Skin epidermis (tissue), 12 donors: ENCODE measurements at regions not wholly inside any gene's neighbourhood (a gene's known extent, or its start where the extent isn't known, plus 50 kb on each side); places are given as distances from the start of the nearest gene placed in this dataset.
"Not testable (repeated sequence)": the region's sequence is repeated elsewhere in the genome, so short reads cannot be mapped to it uniquely, and the experiment has no call there.

Experiments used
- H3K27ac ChIP-seq, 21 experiments: fragments of 200-600 bp; sonication (generic) in 11 of 21; one replicate each; pipeline ENCODE4 v1.5.0; 2020; ENCODE audit warnings: mild to moderate bottlenecking in 3 of 21, inconsistent platforms in 2 of 21, moderate library complexity in 2 of 21
- H3K4me3 ChIP-seq, 7 experiments: fragments of 200-600 bp; sonication (generic) in 2 of 7; one replicate each; pipeline ENCODE4 v1.5.0; 2020; ENCODE audit warnings: inconsistent platforms in 2 of 7, mild to moderate bottlenecking in 2 of 7, moderate library complexity in 1 of 7

DNA sequence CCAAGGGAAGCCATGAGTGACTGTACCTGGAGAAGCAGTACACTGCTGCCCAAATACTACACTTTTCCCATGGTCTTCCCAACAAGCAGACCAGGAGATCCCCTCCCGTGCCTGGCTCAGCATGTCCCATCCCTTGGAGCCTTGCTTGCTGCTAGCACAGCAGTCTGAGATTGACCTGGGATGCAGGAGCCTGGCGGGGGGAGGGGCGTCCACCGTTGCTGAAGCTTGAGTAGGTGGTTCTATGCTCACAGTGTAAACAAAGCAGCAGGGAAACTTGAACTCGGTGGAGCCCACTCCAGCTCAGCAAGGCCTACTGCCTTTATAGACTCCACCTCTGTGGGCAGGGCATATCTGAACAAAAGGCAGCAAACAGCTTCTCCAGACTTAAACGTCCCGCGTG, 372.0 kb downstream of the TAF11L14 start:
- not testable (repeated sequence) for H3K27ac ChIP-seq, H3K4me3 ChIP-seq

DNA sequence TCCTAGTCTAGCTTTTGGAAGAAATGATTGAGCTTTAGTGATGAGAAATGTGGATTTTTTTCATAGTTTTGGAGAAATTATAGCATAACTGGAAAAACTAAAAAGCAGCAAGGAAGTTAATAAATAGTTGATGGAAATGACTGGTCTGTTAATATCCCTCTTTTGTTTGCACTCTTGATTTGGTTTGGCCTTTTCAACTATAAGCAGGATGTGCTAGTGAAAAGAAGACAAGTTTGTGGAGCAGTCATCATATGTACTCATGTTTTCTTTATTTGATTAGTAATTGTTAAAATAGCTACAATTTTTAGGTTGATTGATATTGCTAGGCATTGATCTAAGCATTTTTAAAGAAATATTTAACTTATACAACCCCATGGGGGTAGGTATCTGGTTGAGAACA, 374.7 kb downstream of the TAF11L14 start:
- H3K4me3 ChIP-seq = no peak overlapping the region

DNA sequence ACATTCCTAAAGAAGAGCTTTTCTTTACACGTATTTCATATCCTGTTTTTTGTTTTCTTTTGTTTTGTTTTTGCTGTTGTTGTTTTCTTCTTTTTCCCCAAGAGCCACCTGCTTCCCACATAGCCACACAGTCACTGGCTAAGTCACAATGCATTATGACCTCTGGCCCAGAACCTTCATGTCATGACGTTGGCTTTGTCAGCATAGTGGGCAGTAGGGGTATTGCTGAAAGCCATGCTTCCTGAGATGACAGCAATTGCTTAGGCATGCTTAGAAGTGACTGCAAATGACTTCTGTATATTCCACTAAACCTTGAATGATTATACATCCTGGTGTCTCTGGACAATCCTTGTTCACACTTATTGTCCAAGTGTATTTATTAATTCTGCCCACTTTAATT, 375.8 kb downstream of the TAF11L14 start:
- H3K4me3 ChIP-seq = no peak overlapping the region
- H3K27ac ChIP-seq = no peak overlapping the region

More for the DNA sequence above, 374.7 kb downstream of the TAF11L14 start:
- H3K27ac ChIP-seq = no peak overlapping the region

DNA sequence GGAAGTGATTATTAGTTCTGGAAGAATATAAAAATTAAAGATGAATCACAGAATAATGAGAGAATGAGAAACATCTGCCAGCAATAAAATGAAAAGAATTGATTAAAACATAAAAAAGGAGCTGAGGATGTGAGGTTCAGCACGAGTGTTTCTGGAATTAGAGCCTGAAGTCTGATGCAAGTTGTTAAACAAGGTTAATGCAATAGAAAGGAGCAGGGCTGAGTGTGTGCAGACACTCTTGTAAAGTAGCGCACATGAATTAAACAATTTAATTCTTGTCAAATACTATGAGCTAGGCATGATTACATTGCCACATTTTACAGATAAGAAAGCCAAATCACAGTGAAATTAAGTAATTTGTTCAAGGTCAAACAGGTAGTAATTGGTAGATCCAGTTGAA, 384.2 kb downstream of the TAF11L14 start:
- Histone ChIP-seq H3K4me3 (no peak overlapping the region), H3K27ac (no peak overlapping the region)

DNA sequence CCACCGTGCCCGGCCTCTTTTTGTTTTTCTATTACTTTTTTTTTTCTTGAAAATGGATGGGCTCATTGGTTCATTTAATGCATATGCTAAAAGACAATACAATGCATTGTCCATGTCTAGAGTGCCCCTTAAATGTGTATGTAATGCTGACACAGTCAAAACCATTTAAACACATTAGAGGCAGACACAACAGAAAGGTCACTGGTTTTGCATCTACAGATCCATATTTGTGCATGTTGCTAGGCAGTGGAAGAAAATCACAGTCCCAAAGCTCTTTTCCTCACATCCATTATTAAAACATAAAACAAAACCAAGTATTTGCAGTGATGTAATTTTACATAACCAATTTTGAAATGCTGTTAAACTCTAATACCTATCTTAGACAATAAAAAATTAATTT, 389.0 kb downstream of the TAF11L14 start:
- no peak overlapping the region for H3K27ac ChIP-seq
- H3K4me3 ChIP-seq = no peak overlapping the region

DNA sequence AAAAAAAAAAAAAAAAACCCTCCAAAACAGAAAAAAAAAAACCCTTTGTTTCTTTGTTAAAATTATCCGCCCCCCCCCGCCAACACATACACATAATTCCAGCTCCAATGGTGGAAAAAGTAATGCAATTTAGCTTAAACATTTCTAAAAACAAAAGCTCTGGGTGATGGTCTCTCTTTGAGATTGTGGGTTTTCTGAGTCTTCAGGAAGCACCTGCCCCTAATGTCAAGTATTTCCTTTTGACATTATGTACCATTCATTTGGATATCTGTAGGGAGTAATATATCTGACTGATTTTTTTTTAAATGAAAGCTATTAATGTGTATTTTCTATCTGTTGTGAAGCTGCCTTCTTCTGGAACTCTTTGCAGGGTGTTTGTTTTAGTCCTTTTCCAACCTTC, 389.7 kb downstream of the TAF11L14 start:
- H3K27ac ChIP-seq = no peak overlapping the region
- no peak overlapping the region for H3K4me3 ChIP-seq

DNA sequence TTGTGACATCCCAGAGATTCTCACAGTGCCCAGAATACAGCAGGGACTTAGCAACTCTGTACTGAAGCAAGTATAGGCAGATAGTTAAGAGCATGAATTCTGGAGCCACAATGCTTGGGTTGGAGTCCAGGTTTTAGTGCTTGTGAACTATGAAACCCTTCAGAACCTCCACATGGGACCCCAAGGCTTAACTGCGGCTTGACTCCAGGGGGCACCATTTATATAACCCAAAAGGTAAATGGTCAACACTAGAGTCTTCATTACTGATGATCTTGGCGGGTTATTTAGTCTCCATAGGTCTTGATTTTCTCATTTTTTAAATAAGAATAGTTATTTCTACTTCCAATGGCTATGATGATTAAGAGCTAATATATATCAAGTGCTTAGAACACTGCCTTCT, 390.3 kb downstream of the TAF11L14 start:
- Histone ChIP-seq H3K27ac (no peak overlapping the region), H3K4me3 (no peak overlapping the region)

DNA sequence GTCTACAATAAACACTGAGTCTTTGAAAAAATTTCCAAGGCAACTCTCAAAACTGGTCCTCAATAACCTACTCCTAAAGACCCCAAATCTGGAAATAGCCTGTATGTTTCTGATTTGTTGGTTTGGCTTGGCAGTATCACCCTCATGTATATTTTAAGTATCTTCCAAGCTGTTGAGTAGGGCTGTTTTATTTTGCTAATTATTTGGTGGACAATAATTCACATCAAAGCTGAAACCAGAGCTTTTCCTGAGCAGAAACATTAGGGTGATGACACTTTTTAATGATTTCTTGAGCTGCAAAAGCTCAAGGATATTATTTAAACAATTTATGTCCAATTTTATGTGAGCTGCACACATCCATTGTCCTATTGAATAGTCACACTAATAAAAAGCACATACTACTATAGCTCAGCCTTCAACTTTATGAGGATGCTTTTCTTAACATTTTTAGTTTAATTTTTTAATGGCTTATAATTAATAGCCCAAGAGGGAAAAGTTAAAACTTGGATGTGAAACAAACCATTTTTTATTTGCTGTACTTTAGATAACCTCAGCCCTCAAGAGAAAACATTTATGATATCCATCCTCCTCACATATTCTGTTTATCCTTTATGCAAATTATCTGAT, 393.1 kb downstream of the TAF11L14 start:
- no peak overlapping the region for H3K4me3 ChIP-seq
- no peak overlapping the region for H3K27ac ChIP-seq

DNA sequence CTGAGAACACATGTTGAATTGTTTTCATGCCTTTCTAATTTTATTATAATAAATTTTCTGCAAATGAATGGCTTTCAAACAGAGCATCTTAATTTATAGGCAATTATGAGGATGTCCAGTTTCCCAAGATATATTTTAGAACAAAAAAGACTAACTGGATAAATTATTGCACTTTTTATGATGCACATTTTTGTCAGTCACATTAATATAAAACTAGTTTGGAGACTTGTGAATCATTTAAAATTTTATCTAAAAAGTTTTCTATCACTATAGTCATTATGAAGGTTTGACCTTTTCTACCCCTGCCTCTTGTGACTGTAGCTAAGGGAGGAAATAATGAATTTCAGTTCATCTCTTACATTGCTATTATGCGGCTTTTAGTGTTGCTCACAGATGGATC, 393.8 kb downstream of the TAF11L14 start:
- no peak overlapping the region for H3K27ac ChIP-seq
- H3K4me3 ChIP-seq = no peak overlapping the region

DNA sequence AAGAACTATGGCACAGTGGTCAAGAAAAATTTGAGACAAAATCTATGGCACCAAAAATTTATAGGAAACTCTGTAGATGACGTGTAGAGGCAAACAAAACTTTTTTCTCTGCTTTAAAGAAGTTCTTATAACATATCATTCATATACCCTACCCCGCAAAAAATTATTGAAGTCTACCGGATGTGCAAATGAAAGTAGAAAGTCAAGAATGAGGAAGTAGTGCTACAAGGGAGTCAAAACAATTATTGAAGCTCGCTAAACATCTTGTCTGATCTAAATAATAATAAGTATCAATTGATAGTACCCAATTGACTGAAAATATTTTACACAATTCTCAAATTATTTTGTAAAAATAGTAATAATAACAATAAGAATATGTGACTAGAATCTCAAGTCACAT, 398.5 kb downstream of the TAF11L14 start:
- Histone ChIP-seq H3K4me3 (no peak overlapping the region), H3K27ac (no peak overlapping the region)

DNA sequence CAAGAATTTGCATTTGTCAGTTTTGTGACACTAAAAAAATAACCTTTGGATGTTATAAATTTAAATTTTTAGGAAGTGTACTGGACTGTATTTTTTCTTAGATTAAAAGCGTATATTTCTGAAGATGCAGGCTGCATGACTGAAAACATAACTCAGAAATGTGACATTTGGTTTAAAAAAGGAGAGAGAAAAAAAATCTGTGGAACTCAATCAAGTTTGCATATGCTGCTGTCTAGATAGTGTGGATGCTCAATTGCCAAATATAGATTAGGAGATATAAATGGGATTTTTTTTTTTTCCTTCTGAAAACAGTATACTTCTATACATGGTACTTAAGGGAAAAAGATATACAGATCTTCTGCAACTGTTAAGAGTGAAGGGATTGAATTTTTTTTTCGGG, 402.3 kb downstream of the TAF11L14 start:
- H3K4me3 ChIP-seq = no peak overlapping the region
- H3K27ac ChIP-seq = no peak overlapping the region

DNA sequence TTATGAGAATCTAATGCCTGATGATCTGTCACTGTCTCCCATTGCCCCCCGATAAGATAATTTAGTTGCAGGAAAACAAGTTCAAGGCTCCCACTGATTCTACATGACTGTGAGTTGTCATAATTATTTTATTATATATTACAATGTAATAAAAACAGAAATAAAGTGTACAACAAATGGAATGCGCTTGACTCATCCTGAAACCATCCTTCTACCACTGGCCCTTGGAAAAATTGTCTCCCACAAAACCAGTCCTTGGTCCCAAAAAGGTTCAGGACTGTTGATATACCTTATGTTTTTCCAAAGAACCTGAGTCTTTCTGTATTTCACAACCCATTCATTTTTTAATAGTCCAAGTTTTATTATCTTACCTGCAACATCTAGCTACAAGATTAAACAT, 403.5 kb downstream of the TAF11L14 start:
- H3K27ac ChIP-seq = no peak overlapping the region
- H3K4me3 ChIP-seq = no peak overlapping the region

DNA sequence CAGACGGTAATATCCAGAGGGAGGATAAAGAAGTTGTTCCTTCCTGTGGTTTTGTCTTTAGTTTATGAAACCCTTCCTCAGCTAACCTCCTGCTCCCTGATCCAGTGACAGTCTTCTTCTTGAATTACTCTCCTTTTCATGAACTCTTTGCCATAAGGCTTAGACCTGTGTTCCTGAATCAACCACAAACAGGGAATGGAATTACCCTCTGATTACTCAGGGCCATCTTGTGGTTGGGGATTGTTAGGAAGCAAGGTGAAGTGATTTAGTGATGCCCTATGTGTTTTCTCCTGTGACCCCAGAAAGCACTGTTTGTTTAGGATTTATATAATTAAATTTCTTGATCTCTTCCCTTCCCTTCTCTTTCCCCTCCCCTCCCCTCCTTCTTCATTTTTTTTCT, 409.1 kb downstream of the TAF11L14 start:
- no peak overlapping the region for H3K27ac ChIP-seq
- no peak overlapping the region for H3K4me3 ChIP-seq

DNA sequence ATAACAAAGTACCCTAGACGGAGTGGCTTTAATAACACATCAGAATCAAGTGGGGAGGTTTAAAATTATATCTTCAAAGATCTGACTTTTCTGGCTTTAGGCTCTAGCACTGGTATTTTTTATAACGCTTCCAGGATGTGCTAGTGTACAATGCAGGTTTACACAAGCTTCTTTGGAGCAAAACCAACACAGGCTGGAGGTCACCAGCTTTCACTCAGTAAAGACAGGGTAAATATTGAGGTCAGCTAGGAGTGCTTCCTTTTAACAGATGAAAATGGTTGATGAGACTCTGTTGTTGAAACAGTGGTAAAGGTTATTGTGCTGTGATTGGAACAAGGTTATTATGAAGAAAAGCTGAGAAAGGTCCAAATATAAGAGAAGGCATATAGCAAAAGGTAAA, 414.2 kb downstream of the TAF11L14 start:
- H3K27ac ChIP-seq = no peak overlapping the region
- H3K4me3 ChIP-seq = no peak overlapping the region

DNA sequence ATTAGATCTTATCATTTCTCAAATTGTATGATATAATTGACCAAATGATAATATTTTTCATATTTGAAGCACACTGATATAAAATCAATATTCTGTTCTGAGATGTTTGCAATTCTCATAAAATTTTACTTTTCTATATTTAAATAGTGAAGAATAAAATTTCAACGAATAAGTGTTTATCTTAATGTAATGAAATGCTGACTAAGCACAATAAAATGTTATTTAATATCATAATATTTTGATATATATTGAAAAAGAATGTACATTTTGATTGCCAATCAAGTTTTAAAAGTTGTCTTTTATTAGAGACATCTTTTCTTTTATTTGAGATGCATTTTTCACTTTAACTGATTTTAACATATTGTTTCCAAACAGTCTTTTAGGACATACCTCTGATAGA, 416.1 kb downstream of the TAF11L14 start:
- Histone ChIP-seq H3K4me3 (no peak overlapping the region), H3K27ac (no peak overlapping the region)

DNA sequence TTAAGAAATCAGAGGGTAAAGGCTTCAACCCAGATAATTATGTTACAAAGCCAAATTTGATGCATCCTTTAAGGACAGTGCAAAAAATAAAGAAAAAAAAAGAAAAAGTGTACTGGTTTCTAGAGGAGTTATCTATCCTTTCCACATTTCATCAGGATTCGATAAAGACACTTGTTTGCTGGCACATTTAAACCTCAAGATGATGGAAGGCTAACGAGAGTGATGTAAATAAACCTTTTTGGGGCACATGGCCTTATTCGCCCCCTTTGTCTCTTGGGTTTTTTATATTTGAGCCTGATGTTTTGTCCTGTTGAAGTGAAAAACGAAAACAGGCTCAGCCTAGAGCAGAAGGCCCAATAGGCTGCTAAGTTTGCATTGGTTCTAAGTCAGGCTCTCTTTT, 416.5 kb downstream of the TAF11L14 start:
- Histone ChIP-seq H3K4me3 (no peak overlapping the region), H3K27ac (no peak overlapping the region)

DNA sequence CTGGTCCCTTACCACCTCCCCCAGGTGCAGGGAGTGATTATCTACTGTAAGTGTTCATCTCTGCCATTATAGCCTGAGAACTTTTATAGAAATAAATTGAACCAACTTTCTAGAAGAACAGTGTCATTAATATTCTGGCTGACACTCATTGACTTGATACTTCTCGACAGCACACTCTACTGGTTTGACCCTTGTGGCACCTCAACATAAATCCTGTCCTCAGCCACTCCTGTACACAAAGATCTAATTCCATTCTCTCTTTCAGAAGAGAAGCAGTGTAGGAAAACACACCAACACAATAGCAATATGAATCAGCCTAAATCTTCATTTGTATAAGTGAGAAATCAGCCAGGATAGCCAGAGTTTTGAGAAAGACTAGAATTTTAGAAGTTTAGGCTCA, 417.7 kb downstream of the TAF11L14 start:
- no peak overlapping the region for H3K27ac ChIP-seq
- H3K4me3 ChIP-seq = no peak overlapping the region

DNA sequence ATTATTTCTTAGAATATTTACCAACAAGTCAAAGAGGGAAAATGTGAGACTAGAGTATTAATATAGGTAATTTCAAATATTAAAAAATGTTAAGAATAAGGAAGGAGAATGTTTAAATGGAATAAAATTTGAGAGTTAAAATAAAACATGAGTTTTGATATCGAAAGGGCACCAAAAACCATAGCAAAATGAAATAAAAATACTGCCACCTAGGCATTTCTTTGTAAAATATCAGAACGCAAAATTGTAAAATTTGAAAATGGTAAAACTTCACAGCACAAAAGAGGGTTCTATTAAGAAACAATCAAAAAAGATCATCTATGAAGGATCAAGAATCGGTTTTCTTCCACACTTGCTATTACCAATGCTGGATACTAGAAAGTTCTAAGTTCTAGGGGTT, 418.3 kb downstream of the TAF11L14 start:
- H3K27ac ChIP-seq = no peak overlapping the region

DNA sequence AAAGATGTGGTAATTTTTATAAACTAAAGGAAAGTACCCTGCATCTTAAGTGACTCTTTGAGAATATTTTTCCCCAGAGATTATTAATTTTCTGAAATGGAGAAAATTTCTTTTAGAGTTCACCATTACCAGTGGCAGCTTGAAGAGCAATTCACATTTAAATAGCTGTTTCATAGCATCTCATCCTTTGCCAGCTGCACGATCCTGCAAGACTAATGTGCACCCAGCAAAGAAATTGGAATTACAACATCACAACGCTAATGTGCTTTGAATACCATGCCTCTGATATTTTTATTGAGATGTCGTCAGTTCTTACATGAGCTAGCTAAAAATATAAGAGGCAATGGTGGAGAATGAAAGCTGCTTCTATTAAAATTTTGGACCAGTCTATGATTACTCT, 423.5 kb downstream of the TAF11L14 start:
- no peak overlapping the region for H3K27ac ChIP-seq
- no peak overlapping the region for H3K4me3 ChIP-seq

More for the DNA sequence above, 418.3 kb downstream of the TAF11L14 start:
- no peak overlapping the region for H3K4me3 ChIP-seq

DNA sequence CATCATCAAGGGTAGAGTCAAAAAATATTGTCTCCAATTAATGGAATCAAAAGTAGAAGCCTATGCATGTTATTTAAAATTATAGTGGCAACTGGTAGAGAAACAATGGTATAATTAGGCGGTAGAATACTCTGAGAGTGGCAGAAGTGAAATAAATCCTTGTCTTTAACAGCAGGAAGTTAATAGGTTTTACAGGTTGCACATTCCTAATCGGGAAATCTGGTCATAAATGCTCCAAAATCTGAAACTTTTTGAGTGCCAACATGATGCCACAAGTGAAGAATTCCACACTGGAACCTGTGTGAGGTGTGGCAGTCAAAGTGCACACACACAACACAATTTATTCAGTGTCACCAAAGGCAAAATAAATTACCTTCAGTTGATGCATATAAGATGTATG, 433.4 kb downstream of the TAF11L14 start:
- Histone ChIP-seq H3K4me3 (no peak overlapping the region), H3K27ac (no peak overlapping the region)

DNA sequence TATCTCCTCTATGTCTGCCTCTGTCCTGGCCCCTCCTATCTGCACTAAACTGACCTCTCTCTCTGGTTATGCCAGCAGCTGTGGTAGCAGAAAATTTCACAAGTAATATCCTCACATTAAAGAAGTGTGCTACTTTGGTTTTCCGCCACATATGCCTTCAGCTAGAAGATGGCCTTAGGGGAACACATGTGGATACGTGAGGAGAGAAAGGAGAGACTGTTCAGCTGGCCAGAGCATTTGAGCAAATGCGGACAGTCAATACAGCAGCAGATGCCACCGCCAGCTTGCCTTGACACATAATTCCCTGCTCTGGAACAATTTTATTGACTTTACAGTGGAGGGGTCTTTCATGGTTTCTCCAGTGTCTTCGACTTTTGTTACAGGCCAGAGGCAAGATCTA, 434.6 kb downstream of the TAF11L14 start:
- no peak overlapping the region for H3K4me3 ChIP-seq
- H3K27ac ChIP-seq = no peak overlapping the region

DNA sequence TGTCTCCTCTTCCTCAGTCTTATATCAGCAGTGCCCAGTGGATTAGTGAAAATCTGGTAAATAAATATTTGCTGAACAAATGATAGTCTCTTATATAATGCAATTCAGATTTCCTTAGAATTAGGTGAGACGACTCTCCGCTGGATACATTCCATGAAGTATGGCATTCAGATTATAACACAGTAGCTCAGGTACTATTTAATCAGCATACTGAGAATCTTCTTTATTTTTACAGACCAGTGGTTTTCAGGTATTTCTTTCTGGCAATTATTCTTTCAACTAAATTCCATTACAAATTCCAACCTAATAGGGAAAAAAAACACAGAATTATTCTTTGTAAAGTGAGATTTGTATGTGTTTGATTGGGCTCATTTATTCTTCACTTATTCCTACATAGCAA, 435.5 kb downstream of the TAF11L14 start:
- Histone ChIP-seq H3K4me3 (no peak overlapping the region), H3K27ac (no peak overlapping the region)

DNA sequence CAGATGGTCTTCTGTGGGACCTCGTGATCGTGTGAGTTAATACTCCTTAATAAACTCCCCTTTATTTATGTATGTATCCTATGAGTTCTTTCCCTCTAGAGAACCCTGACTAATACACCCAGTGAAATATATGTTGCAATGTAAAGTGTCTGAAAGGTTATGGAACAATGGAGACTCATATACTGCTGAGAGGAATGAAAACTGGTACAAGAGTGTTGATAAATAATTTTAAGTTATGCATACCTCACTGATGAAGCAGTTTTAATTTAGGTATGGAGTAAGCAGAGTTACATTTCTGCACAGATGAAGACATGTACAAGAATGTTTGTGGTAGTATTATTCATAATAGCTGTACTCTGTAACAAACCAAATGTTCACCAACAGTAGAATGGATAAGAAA, 438.3 kb downstream of the TAF11L14 start:
- Histone ChIP-seq H3K4me3 (no peak overlapping the region), H3K27ac (peak overlapping the region in 1 of 21 experiments; percentile 55)
